LNCAP (cell line): ENCODE measurements at regions not wholly inside any gene's neighbourhood (a gene's known extent, or its start where the extent isn't known, plus 50 kb on each side); places are given as distances from the start of the nearest gene placed in this dataset.

Experiments used
- CTCF ChIP-seq: fragments of 450-650 bp; IDR thresholded peaks from 2 replicates; pipeline ENCODE4 v1.5.1; 2017; ENCODE audit warnings: mild to moderate bottlenecking

- no peak for TF ChIP-seq CTCF
Observed at GRCh38 chr1:168972887-168973286, 133.6 kb upstream of the ATP1B1 start.

- TF ChIP-seq CTCF = no peak
Observed at GRCh38 chr1:168974117-168974516, 132.4 kb upstream of the ATP1B1 start.

- no peak for TF ChIP-seq CTCF
Observed at GRCh38 chr1:168974611-168975010, 131.9 kb upstream of the ATP1B1 start.

DNA sequence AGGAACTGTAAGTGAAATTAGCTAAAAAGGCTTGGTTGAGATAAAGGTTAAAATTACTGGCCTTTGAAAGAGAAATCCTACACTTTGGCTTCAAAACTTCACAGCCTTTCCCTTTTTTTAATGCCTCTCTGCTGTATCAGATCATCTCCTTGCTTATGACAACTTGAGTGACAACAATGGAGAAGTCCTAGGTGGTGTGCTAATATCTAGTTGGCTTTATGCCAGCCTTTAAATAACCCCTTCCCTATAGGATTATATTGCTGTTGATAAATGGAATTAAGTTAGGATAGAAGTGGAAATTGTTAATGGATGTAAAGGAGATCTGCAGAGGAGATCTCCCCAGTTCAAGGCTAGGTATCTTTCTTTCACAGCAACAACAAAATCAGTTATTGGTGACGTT, 130.2 kb upstream of the ATP1B1 start:
- TF ChIP-seq CTCF = no peak

GRCh38 chr1:168977618-168978017, 128.9 kb upstream of the ATP1B1 start:
- TF ChIP-seq CTCF = no peak

- no peak for TF ChIP-seq CTCF
Observed at GRCh38 chr1:168979276-168979675, 127.2 kb upstream of the ATP1B1 start.

DNA sequence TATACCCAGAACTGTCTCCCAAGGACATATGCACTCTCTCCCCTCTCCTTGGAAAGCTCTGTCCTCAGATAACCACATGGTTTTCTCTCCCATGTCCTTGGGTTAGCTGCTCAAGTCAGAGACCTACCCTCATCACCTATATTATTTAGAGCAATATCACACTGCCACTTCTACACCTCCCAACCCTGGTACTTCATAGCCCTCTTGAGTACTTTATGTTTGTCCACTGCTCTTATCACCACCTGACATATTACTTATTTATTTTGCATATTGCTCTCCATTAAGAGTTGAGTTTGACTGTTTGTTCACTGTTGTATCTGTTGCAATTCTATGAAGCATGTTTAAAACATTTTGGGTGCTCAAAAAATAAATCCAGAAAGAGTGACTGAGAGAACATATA, 126.3 kb upstream of the ATP1B1 start:
- no peak for TF ChIP-seq CTCF

DNA sequence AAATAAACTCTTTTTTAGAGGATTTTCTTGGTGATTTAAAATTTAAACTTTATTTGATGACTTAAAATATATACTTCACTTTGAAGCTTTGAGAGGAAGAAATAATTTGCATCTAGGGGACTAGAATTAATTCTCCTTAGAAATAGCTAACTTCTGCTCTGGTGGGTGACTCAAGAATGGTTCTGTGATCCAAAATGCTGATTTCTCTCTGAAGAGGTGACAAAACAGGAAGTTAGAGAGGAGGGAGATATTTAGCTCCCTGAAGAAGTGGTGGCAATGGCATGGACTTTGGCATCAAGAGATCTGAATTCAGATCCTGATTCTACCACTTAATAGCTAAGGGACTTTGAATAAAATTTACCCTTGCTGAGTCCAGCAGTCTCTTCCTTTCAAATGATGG, 125.8 kb upstream of the ATP1B1 start:
- TF ChIP-seq CTCF = no peak
